SIG-M5 treated with dmso at 0.1 percent for 504 hours (cell line): ENCODE measurements at regions not wholly inside any gene's neighbourhood (a gene's known extent, or its start where the extent isn't known, plus 50 kb on each side); places are given as distances from the start of the nearest gene placed in this dataset.

Experiments used
- DNase-seq: peaks from one replicate; lab custom pipeline; 2025; ENCODE audit not compliant: unreplicated experiment; lab: John Stamatoyannopoulos, UW

DNA sequence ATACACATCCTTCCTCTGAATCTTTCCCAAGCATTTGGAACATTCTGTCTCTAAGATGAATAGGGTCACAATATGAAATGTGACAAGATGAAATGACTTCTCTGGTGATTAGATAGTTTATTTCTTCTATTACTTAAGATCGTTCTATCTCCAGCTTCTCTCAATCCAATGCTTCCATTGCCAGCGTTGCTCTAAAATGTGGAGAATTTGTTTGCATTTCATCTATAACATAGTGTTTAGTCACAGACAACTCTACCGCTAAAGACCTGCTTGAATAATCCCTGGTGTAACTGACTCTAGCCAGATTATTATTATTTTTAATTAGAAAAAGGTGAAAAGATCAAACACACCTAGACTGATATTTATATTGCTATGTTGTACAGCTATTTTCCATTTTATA lies 184.7 kb upstream of the PRICKLE1 start:
- DNase-seq, result no peak

DNA sequence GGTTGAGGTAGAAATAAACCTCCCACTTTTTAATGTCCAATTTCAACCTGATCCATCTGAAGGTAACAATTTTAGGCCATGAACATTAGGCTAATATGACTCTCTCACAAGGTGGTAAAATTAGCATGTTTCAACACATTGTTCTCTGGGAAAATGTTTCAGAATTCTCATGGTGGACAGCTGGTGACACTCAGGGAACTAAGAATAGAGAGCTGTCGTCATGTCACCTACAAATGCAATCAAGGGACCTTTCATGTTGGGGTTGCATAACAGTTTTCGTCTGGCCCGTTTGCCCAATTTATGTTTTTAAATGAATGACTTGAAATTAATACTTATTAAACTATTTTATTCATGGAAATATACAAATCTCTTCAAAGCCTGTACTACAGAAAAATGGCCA lies 180.7 kb upstream of the PRICKLE1 start:
- DNase-seq, result peak; percentile 53

DNA sequence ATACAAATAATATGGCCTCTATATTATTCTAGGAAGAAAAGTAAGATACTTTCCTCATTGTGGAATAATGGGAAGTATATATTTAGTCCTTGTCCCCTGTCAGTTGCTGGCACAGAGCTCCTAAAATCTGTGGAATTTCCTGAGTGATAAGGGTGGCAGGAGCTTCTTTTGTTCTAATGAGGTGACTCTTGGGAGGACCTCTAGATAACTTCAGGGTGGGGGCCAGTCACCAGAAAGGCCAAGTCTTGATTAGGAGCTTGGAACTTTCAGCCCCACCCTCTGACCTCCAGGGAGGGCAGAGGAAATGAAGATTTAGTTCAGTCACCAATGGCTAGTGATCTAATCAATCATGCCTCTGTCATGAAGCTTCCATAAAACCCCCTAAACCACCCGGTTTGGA lies 179.9 kb upstream of the PRICKLE1 start:
- DNase-seq, result no peak

DNA sequence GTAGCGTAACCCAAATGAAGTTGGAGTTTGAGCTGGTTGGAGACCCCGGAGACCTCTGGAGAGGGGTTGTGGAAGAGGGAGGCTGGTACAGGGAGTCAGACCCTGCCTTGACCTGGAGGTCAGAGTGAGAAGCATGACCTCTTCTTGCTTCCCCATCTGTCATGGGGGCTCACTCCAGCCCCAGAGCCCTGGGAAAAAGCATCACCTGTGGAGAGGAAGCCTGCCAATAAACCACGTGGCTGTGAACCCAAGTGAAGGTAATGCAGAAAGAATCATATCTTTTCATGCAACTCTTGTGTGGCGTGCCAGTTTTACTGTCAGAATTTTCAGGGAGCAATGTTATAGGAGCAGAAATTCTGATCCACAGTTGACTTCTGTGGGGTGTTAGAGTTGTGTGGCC lies 178.5 kb upstream of the PRICKLE1 start:
- no peak for DNase-seq

DNA sequence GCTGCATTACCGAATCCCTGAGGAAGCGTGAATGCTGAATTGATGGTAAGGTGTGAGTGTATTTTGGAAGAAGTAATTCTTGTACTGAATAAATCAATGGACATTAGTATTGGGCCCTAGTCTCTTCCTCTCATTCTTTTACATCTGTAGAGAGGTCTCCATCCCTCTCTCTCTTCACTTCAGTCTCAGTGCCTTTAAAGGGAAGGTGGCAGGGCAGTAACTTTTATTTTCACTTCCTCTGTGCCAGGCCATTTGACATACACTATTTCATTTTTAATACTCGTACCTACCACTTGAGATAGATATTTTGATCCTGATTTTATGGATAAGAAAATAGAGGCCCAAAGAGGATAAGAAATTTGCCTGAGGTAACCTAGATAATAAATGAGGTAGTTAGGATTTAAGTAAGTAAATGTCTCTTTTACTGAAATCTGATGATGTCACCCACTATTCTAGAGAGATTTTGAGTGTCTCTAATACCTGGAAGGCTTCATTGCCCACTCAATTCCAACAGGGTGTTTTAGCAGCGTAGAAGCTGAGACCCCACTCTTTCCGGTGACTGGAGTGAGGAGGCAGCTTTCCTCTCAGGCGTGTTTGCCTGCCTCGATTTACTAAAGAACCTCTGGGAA lies 177.9 kb upstream of the PRICKLE1 start:
- no peak for DNase-seq

DNA sequence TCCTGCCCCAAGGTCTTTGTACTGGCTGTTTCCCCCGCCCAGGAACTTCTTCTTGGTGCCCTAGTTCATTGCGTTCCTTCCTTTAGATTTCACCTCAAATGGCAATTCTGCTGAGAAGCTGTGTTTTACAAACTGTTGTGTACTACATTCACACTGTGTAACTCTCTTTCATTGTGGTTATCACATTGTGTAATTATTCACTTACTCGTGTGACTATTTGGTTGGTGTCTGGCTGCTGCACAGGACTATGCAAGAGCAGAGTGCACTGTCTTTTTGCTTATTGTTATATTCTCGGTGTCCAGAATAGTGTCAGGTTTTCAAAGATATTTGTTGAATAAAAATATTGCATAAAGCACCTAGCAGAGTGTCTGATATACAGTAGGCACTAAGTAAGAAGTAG lies 177.2 kb upstream of the PRICKLE1 start:
- DNase-seq, result no peak

DNA sequence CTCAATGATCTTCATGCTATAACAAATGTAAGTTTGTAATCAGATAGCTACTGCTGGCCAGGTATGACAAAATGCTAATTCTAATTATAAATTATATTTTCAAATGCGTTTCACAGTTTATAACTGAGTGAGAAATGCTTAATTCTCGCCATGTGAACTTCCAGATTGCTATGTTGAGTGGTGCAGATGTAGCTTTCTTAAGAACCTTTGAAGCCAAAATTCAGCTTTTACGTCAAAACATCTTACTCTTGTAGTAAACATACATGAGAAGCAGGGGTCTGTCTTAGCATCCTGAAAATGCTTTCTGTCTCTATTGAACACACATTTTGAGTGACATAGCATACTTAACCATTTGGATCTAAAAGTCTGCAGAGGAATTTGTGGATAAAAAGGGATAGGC lies 176.5 kb upstream of the PRICKLE1 start:
- DNase-seq, result no peak

DNA sequence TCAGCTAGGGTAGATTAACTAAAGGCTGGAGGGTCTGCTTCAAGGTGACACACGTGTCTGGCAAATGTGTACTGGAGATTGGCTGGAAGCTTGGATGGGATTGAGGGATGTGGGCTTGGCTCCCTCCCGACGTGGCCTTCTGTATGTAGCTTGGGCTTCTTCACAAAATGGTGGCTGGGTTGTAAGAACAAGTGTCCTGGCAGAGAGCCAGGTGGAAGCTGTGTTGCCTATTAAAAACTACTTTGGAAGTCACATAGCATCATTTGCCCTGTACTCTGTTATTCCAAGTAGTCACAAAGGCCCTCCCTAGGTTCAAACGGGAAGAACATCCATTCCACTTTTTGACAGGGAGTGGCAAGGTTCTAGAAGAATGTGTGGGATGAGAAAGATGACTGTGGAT lies 174.1 kb upstream of the PRICKLE1 start:
- no peak for DNase-seq

DNA sequence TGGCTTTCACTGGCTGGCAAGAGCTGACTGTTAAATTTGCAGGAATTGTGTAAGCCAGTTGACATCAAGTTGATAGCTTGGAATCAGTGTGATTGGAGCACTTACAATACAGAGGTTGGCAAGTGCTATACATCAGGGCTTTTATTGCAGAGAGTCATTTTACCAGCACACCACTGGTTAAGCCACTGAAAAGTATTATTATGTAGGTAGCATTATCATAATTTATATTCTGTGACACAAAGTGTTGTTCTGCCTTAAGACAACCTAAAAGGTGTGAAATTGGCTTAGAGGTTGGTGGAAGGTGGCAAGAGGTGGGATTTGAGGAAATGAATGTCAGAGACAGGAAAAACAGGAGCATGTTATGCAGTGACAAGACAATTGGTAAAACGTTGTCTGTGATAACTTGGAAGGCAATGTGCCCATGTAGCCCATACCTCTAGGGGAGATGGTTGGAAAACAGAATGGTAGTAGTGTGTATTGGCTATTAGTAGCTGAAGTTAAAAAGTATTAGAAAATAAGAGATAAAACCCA lies 172.9 kb upstream of the PRICKLE1 start:
- DNase-seq, result no peak

DNA sequence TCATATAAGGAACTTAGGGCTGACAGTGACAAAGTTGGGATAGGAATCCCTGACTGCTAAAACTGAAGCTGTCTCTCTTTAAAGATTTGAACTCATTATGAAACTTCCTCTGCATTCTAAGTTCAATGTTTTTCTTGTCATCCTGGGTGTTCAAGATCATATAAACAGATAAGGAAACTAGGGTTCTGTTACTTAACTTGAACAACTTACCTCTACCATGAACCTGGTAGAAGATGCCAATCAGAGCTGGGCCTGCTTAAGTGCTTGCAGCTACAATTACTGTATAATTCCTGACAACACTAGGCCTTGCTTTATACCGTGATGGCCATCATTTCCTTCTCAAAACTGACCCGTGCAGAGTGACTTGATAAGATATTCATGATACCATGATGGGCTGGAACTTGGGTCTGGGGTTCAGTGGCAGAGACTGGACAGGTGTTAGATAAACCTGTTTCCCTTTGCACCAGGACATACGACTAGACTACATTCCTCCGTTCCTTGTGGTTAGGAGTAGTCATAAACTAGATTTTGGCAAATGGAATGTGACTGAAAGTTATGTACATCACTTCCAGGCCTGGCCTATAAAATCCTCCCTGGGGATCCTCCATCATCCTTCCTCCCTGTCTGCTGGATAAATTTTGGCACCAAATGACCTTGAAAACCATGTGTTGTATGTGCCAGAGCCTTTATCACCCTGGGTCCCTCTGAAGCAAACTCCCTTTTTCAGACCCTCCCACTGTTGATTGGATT lies 172.2 kb upstream of the PRICKLE1 start:
- no peak for DNase-seq

DNA sequence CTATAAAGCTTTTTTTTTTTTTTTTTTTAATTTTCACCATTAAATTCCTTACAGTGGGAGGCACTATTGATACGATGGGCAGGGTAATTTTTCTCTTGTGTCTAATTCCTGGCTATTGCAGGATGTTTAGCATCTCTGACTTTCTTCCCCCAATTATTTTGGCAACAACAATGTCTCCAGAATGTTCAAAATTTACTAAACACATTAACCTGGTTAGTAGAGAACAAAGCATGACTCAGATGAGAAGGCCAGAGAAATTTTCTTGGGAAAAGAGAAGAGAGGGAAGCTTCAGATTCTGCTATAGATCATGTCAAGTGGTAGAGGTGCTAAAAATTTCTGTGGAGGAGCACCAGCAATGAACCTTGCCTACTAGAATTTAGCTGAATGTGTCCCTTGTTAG lies 171.5 kb upstream of the PRICKLE1 start:
- DNase-seq, result no peak

DNA sequence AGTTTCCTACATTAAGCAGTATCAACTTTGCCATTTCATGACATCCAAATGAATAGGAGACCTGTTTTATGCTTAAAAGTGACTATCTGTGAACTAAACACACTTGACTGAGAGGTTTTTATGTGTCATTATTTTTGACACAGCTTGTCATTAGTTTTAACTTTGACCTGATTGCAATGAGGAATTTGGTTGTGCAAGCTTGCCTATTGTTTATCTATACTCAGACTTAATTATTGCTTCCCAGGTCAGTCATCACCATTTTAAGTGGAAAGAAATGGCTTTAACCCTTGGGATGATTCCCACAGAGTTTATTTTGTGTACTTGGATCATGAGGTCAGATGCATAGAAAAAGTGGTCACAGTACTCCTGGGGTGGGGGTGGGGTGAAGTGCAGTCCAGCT lies 171.0 kb upstream of the PRICKLE1 start:
- DNase-seq, result no peak

DNA sequence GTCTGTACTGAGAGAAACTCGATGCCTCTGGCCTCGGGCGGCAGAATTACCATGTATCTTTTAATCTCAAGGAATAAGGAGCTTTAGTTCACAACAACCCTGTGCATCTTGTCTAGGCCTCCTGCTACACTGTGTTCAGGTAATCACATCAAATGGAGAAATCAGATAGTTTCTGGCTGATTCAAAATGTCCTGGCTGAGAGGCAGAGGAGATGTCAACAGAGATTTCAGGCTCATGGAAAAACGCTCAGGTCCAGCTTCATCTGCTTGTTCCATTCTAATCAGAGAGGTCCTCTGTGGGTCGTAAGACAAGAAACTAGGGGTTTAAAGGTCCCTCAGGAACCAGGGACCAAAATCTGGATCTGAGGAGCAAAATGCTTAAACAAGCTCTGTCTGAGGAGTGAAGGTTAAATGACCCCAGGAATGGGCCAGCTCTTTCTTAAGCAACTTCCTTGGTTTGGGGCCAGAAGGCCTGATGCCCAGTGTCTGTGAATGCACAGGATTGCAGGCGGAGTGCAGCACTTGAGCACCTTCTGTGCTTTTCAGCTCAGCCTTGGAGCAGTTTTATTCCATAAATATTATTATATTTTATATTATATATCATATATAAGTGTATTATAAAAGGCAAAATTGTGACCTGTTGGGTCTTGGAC lies 170.2 kb upstream of the PRICKLE1 start:
- no peak for DNase-seq

DNA sequence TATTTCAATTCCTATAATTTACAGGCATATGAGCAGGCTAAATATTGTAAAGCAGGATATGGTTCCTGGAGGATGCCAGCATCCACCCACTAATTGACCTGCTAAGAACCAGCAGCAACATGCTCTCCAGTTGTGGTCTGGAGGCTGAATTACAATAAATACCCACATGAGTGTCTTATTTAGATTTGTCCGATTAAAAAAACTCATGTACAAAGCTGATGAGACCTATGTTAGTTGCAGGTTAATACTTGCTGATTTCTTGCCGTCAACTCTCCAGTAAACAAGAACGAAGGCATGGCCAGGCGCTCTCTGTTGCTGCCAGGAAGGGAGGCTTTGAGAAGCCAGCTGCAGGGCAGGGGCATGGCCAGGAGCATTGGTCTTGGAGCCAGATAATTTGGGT lies 169.3 kb upstream of the PRICKLE1 start:
- no peak for DNase-seq

DNA sequence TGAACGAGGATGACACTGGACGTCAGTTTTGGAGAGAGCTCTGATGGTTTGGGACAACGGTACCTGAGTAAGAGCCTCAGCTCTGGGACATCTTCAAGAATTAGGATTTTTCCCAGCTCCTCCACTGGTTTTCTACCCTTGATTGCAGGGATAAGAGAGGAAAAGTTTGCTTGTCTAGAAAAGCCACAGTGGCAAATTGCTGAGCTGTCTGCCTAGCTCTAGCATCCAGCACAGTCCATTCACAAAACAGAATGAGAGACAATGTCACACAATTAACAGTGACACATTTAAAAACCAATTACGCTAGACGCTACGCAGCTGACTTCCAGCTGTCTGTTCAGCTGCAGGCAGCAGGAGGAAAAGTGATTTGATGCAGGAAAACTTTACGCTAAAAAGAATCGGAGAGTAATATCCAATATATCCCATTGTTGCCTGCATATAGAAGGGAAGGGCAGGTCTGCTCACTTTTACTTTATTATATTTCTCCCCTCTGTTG lies 168.1 kb upstream of the PRICKLE1 start:
- no peak for DNase-seq

DNA sequence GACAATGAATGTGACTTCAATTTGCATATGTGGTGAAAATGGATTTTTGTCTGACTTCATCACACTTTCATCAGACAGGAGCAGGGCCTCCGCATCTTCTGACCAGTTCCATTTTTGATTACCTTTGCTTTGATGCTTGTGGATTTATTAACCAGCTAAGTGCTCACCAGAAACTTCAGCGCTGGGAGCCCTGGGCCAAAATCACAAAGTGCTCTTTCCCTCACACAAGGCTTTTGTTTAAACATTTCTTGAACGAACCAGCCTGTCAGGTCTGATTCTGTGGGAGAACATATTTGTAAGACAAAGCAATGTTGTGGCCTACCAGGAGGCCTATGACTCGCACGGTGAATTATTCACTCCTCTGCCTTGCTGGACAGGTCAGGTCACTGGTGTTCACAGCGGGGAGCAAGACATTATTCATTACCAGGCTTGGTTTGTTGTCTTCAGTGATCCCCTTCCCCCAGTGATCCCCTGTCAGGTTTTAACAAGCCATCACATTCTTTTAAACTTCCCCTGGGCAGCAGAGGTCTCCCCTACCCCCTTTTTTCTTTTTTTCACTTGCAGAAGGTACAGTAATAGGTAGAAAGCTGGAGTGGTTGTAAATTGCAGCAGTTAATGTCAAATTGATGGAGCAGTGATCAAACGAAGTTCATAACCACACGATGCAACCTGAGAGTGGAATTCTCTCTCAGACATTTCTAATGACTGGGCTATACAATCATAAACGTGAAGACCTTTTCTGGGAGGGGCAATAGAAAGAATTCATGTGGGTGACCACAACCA lies 167.5 kb upstream of the PRICKLE1 start:
- DNase-seq, result peak; percentile 25

DNA sequence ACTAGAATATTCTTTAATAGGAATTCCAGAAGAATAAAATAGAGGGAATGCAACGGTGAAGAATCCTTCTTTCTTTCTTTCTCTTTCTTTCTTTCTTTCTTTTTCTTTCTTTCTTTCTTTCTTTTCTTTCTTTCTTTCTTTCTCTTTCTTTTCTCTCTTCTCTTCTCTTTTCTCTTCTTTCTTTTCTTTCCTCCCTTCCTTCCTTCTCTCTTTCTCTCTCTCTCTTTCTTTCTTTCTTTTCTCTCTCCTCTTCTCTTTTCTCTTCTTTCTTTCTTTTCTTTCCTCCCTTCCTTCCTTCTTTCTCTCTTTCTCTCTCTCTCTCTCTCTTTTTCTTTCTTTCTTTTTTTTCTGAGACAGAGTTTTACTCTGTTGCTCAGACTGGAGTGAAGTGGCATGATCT lies 160.8 kb upstream of the PRICKLE1 start:
- no peak for DNase-seq

DNA sequence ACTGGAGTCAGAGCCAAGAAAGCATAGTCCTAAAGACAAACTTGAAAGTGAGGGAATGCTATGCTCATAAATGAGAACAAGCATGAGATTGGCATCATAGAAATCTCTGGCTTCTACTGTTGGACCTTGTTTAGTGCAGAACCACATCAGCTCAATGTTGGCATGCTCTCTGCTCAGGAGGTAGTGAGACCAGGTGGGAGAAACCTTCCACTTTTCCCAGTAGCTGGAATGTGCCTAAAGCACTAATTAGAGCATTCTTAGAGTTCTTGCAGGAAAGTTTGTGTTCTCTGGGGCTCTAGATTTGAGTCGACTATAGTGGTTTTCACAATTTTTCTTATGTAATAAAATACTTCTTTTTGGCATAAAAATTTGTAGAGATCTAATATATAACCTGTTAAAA lies 159.7 kb upstream of the PRICKLE1 start:
- DNase-seq, result no peak

DNA sequence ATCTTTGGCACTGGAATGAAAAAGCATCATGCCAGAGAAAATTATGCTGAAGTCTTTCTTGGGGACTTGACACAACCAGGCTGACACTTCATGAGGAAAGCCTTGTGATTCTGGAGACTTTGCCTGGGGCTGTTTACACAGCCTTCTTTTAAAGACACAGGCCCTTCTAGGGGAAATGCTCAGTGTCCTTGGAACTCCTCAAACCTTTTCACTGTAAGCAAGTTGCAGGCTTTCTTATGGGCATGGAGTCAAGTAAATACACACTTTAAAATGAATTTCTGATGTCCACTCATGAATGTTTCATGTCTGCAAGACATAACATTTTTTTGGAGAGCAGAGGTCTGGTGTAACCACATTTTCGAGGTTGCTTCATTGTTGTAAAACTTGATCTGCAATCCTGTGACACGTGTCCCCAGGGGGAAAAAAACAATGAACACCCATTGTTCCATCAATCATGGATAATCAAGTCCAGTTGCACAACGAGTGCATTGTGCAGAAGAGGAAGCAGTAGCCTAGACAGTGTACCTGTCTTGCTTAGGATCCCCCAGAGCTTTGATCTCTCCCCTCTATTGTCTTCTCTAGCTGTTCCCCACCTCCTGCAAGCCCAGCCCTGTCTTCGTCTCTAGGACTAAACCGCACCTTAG lies 155.1 kb upstream of the PRICKLE1 start:
- DNase-seq, result peak; percentile 65

DNA sequence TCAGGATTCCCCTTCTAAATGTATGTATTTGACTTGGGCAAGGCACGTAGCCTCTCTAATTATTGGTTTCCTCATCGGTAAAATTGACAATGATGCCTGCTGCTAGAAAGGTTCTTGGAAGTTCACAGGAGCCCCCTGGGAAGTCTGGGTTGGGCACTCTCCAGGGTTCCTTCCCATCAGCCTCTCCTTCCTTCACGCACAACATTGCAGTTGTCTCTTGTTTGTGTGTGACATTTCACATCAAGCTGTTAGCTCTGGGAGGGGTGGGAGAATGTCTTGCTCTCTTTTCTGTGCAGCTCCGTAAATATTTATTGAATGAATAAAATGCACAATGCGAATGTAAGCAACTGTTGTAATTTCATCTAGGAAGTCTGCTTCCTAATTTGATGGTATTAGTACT lies 153.2 kb upstream of the PRICKLE1 start:
- DNase-seq, result no peak
